ENCODE measurements at regions not wholly inside any gene's neighbourhood (a gene's known extent, or its start where the extent isn't known, plus 50 kb on each side); places are given as distances from the start of the nearest gene placed in this dataset.

DNA sequence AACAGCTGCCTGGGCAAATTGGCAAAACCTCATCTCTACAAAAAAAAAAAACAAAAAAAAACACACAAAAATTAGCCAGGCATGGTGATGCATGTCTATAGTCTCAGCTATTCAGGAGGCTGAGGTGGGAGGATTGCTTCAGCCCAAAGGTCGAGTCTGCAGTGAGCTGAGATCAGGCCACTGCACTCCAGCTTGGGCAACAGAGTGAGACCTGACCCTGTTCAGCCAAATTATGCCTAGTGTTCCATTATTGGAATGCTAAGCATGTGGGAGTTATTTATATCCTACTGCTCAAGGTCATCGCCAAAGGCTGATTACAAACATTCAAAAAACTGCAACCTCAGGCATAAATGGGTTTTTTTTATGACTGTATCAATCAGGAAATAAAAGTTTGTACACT, 1251.0 kb upstream of the PCDH9 start:
- ATAC-seq (no peak), DNase-seq (ENCODE audit: low read depth, low spot score) (no peak)
- H3K9me3 ChIP-seq (ENCODE audit: control insufficient read depth, insufficient read depth, low read depth, low read length): no peaks in the 10 kb centered on the region
- POLR2A ChIA-PET: no interaction called here
- no peaks in the 10 kb centered on the region for H3K4me1 ChIP-seq (ENCODE audit: control insufficient read depth, insufficient read depth, low read length)
- intact Hi-C loops (cut with micrococcal nuclease; ENCODE audit: unreplicated experiment) (no loop called here), in situ Hi-C loops (cut with HindIII; ENCODE audit: low pct_unique_long_range_greater_than_20kb, low sequenced_read_pairs) (no loop called here)
- no peak overlapping the region for H3K4me3 ChIP-seq (ENCODE audit: low read depth in 2 of 2, low read length in 2 of 2)
- H3K36me3 ChIP-seq (ENCODE audit: control insufficient read depth, insufficient read depth, low read length): no peaks in the 10 kb centered on the region
- H3K27me3 ChIP-seq (ENCODE audit: control insufficient read depth, insufficient read depth, low read length): no peaks in the 10 kb centered on the region
- BruUV-seq (replicated peaks): no TSS peak
- H3K27ac ChIP-seq (ENCODE audit: low read length): no peak overlapping the region; the same call in 1 of the 2 replicates
- CTCF ChIA-PET: no interaction called here
- no peak for TF ChIP-seq POLR2AphosphoS5 (IDR thresholded peaks at IDR 0.05; ENCODE audit: low read depth, low read length)
- TF ChIP-seq, protein P1, sequence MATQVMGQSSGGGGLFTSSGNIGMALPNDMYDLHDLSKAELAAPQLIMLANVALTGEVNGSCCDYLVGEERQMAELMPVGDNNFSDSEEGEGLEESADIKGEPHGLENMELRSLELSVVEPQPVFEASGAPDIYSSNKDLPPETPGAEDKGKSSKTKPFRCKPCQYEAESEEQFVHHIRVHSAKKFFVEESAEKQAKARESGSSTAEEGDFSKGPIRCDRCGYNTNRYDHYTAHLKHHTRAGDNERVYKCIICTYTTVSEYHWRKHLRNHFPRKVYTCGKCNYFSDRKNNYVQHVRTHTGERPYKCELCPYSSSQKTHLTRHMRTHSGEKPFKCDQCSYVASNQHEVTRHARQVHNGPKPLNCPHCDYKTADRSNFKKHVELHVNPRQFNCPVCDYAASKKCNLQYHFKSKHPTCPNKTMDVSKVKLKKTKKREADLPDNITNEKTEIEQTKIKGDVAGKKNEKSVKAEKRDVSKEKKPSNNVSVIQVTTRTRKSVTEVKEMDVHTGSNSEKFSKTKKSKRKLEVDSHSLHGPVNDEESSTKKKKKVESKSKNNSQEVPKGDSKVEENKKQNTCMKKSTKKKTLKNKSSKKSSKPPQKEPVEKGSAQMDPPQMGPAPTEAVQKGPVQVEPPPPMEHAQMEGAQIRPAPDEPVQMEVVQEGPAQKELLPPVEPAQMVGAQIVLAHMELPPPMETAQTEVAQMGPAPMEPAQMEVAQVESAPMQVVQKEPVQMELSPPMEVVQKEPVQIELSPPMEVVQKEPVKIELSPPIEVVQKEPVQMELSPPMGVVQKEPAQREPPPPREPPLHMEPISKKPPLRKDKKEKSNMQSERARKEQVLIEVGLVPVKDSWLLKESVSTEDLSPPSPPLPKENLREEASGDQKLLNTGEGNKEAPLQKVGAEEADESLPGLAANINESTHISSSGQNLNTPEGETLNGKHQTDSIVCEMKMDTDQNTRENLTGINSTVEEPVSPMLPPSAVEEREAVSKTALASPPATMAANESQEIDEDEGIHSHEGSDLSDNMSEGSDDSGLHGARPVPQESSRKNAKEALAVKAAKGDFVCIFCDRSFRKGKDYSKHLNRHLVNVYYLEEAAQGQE (IDR thresholded peaks at IDR 0.05; ENCODE audit: insufficient read depth in 1 of 2, low read depth in 2 of 2, low read length in 1 of 2): no peak
- no peak for TF ChIP-seq TCF7L2 (IDR thresholded peaks at IDR 0.05; ENCODE audit: low read depth, low read length)
- no peak for TF ChIP-seq SIN3A (IDR thresholded peaks at IDR 0.05; ENCODE audit: borderline replicate concordance, insufficient read depth, low read depth, low read length)
- TF ChIP-seq, protein P2, sequence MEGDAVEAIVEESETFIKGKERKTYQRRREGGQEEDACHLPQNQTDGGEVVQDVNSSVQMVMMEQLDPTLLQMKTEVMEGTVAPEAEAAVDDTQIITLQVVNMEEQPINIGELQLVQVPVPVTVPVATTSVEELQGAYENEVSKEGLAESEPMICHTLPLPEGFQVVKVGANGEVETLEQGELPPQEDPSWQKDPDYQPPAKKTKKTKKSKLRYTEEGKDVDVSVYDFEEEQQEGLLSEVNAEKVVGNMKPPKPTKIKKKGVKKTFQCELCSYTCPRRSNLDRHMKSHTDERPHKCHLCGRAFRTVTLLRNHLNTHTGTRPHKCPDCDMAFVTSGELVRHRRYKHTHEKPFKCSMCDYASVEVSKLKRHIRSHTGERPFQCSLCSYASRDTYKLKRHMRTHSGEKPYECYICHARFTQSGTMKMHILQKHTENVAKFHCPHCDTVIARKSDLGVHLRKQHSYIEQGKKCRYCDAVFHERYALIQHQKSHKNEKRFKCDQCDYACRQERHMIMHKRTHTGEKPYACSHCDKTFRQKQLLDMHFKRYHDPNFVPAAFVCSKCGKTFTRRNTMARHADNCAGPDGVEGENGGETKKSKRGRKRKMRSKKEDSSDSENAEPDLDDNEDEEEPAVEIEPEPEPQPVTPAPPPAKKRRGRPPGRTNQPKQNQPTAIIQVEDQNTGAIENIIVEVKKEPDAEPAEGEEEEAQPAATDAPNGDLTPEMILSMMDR (IDR thresholded peaks at IDR 0.05): no peak

DNA sequence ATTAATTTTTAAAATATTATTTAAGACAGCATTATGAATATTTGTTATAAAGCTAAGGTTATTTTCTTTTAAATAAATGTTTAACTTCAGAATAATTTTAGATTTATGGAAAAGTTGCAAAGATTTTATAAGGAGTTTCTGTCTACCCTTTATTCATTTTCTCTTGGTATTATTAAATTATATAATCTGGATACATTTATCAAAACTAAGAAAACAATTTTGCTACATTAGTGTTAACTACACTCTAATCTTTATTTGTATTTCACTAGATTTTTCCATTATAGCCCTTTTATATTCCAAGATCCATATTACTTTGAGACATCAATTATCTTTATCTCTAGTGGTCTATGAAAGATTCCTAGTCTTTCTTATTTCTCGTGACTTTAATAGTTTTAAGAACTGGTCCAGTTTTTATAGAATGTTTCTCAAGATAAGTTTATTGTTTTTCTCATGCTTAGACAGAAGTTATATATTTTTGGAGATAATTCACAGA, 1243.7 kb upstream of the PCDH9 start:
- no peak for ATAC-seq
- Histone ChIP-seq H3K27ac (ENCODE audit: low read length) (no peak overlapping the region), H3K27me3 (ENCODE audit: control insufficient read depth, insufficient read depth, low read length) (no peaks in the 10 kb centered on the region), H3K36me3 (ENCODE audit: control insufficient read depth, insufficient read depth, low read length) (no peaks in the 10 kb centered on the region), H3K4me1 (ENCODE audit: control insufficient read depth, insufficient read depth, low read length) (no peaks in the 10 kb centered on the region), H3K4me3 (ENCODE audit: low read depth in 2 of 2, low read length in 2 of 2) (no peak overlapping the region), H3K9me3 (ENCODE audit: control insufficient read depth, insufficient read depth, low read depth, low read length) (no peaks in the 10 kb centered on the region)
- TF ChIP-seq, protein P2 (IDR thresholded peaks at IDR 0.05): no peak
- TF ChIP-seq TCF7L2 (IDR thresholded peaks at IDR 0.05; ENCODE audit: low read depth, low read length) (no peak), SIN3A (IDR thresholded peaks at IDR 0.05; ENCODE audit: borderline replicate concordance, insufficient read depth, low read depth, low read length) (no peak), POLR2AphosphoS5 (IDR thresholded peaks at IDR 0.05; ENCODE audit: low read depth, low read length) (no peak)
- TF ChIP-seq, protein P1 (IDR thresholded peaks at IDR 0.05; ENCODE audit: insufficient read depth in 1 of 2, low read depth in 2 of 2, low read length in 1 of 2): no peak
- ChIA-PET POLR2A (no interaction called here), CTCF (no interaction called here)
- intact Hi-C loops (cut with micrococcal nuclease; ENCODE audit: unreplicated experiment): no loop called here
- no peak for DNase-seq (ENCODE audit: low read depth, low spot score)
- BruUV-seq (replicated peaks): no TSS peak
- in situ Hi-C loops (cut with HindIII; ENCODE audit: low pct_unique_long_range_greater_than_20kb, low sequenced_read_pairs): no loop called here
